Muscle of arm (tissue), 1 donor: ENCODE measurements at regions not wholly inside any gene's neighbourhood (a gene's known extent, or its start where the extent isn't known, plus 50 kb on each side); places are given as distances from the start of the nearest gene placed in this dataset.
A peak's percentile ranks its signal among the peaks of the same experiment; 100 is the strongest.

Experiments
- DNase-seq: peaks from one replicate; pipeline ENCODE4 v3.0.0-alpha.2; 2013

DNA sequence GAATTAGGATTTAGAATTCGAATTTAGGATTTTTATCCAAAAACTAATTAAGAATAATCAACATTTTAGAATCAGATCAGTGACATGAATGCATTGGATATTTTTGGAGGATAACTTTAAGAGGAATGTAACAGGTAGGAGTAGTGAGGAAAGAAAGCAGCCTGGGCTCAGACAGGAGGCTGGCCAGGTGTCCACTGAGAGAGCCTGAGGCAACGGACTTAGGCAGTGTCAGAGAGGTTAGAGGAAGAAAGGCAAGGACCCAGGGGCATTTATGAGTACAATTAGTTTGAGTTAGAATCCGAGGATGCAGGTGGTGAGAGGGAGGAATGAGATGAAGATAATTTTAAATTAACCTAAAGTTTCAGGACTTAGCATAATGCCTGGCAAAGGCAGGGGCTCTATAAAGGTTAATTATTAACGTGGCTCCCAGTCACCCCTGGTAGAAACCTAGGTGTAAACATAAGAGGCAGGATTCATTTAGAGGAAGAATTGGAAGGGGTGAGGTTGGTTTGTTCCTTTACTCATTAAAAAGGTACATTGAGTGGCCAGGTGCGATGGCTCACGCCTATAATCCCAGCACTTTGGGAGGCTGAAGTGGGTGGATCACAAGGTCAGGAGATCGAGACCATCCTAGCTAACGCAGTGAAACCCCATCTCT, 507.1 kb downstream of the TMEM182 start:
- DNase-seq, result no peak

DNA sequence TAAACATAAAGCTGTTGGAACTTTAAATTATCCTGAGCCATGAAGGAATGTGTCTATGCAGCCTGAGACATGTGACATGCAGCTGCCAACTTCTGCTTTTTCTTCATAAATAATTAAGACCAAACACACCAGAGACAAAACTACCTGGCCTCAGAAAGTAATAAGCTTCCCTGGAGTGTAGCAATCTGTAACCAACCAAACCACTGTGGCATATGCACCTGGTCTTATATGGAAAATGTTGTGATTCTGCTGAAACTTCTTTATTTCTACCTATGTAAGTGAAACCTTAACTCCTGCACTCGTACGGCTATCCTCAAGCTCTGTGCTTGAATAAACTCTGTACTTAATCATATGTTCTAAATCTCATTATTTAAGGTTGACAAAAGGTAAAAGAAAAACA, 515.0 kb downstream of the TMEM182 start:
- DNase-seq, result no peak

DNA sequence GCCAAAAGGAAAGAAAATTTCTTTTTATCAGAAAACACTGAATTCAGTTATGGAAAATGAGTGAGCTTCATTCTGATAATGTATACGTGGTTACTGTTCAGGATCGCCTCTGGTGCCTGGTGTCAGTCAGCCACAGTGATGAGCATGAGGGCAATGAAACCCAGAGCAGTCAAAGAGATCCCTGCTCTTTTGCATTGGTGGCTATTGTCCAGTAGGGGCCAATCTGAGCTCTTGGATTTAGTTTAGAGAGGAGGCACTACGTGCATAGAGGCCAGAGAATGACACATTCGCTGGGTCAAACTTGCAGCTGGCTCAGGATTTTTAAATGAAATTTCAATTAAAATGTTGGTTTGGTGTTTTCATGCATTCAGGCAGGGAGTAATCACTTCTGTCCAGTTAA, 522.9 kb downstream of the TMEM182 start:
- DNase-seq, result no peak

DNA sequence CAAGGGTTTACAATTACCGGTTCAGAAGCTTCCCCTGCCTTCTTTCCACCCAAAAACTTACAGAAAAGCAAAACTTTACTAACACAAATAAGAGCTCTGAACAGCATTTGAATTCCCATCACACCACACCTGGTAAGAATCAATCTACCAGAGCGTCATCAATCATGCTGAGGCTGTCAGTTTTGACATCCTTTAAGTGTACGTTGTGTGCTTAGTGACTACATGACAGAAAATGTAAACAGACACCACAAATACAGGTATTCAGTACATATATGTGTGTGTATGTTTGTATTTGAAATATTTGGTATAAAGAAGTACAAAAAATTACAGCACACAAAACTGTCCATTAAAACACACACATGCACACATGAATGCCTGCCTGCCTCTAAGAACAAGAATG, 523.5 kb downstream of the TMEM182 start:
- no peak for DNase-seq

DNA sequence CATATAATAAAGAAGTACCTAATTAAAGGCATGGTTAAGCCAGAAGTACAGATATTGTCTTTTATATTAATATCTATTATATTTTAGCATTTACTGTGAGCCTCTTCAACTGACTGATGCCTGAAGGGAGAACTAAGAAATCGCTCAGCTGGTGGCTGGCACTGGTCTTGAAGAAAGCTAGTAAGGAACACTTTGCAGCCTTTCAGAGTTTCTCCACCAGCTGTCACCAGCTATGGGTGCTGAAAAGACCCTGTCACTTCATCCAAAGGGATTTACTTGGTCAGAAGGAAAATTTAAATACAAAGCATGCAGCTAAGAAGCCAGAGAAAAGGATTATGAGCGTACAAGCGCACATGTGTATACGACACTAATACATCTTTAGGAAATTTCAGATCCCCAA, 525.9 kb downstream of the TMEM182 start:
- no peak for DNase-seq

DNA sequence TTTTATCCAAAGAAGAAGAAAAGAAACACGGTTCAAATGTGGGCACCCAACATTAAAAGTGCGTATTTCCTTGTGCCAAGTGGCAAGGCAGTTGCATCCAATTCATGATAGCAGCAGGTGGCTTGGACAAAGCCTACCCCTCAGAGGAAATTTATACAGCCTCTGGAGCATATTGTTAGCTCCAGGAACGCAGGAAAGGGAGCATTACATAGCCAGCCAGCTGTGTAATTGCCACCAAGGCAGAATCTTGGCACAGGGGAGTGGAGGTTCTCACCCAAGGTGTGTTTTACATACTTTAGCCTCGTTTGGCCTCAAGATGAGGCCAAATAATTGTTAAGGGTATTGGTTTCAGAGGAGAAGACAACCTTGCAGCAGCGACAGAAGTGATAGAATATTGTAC, 526.9 kb downstream of the TMEM182 start:
- no peak for DNase-seq

DNA sequence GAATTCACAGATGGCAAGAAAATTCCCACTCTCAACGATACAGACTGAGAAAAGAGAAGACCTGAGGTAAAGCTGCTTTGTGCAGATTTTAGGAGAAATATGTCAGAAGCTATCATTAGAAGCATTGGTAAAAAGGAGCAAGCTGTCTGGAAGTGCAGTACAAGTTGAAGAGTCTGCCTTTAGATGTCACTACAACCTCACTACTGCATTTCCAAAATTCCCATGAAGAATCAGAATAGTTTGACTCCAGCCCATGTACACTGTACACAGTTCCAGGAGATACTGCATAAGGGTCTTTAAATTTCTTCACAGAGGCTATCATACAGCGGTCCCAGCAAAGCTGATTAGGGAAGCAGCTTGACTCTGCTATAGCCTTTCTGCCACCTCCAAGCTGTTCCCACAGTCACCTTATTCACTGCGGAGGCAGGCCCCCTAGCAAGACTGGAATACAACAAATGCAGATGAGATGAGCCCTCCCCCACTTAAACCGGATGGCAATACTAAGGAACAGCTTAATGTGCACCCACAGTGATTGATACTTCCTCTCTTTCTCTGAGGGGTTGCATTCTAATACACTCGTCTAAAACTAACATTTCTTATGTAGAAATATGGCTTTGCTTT, 527.4 kb downstream of the TMEM182 start:
- DNase-seq, result peak; percentile 19

DNA sequence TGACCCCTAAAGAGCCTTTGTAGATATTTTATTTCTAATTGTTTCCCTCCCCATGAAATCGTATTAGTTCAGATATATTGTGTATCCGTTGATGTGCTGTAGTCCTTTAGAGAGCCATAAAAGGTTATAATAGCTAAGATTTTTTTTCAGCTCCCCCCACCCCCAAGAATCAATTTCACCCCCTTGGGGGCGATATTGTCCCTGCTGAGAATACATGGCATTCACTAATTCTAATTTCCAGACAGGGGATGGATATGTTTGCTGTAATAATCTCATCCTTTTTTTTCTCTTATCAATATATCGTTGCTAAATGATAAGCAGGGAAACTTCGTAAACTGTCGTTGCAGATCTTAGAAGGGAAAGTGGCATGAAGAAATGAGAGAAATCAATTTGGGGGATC, 530.7 kb downstream of the TMEM182 start:
- no peak for DNase-seq

DNA sequence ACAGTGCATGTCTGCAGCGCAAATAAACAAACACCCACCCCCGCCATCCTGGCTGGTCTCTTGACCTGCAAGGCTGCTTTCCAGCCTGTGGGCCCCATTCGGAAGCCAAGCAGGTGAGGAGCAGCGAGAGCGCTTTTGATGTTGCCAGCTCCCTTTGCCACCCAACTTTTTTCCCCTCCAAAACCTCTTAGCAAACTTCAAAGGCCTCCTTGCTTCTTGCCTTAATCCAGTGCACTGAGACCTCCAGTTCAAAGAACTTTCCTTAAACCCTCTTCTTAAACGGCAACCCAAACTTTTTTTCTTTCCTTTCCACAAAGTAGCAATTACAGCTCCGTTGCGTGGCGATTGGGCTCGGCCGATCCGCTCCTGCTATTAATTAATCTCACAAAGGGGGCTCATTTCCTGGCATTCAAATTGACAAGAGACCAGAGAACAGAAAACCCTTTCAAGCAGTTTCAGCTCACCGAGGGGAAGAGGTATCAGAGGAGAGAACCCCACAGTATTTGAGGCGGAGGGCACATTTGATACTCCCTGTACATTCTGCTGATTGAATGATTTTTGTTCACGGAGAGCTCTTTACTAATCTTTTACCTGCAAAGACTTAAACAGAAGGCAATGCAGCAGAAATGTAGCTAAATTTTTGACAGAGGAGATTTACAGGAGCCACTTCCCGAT, 531.4 kb downstream of the TMEM182 start:
- DNase-seq, result no peak

DNA sequence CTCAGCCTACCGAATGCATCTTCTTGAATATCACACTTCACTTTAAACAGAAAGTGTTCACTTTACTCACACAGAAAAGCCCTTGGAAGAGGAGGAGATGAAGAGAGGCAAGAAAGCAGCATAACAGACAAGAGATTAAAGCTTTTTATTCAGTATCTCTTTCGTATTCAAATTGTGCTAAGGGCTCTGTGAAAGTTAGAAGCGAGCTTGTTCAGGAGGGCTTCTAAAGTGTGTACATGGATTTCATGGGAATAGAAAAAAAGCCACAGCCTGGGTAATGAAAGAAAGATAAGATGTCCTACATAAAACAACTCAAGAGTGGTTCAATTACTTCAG, 531.9 kb downstream of the TMEM182 start:
- no peak for DNase-seq

DNA sequence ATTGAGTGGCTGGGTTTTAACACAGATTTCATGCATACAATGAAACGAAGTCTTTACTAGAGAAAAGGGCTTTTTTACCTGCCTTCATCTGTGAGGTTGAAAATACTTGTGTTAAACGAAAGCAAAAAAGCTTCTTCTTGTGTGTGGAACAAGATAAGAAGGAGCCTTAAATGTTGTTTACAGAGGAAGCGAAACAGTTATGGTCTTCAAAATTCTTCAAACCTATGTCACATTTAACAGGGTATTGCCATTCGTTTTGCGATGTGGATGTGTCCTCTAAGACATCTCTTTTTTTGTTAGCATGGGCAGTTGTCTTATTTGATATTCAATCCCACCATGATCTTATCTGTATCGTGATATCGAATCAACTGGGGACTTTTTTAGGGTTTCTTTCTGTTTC, 532.6 kb downstream of the TMEM182 start:
- no peak for DNase-seq

DNA sequence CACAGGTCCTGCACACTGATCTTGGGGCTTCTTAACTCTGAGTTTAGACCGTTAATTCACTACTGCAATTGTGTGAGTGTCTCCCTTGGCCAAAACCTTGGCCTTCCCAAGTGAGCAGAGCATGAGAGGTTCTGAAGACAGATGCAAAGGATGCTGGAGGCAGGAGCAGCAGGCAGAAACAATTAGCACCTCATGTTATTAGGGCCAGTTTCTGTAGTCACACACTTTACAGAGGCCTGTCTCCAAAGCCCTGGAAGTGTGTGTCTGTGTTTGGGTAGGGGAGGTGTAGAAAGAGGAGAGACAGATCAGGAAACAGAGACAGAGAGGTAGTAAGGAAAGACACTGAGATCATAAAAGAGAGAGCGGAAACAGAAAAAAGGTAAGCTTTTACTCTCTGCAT, 533.8 kb downstream of the TMEM182 start:
- no peak for DNase-seq

DNA sequence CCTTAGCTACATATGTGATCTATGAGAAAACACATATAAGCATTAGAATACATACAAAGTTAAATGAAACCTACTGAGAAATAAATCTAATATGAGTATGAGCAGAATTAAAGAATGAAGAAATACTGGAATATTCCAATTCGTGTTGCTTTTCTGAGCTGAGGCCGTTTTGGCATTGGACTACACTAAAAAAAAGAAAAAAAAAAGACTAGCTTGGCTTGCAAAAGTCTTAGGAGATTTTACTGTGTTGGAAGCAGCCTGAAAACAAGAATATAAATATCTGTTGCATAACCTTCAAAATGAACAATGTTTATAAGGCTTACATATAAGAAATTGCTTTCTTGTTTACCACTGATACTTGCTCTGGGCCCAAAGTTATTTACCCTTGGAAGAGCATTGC, 562.8 kb downstream of the TMEM182 start:
- DNase-seq, result peak; percentile 36

DNA sequence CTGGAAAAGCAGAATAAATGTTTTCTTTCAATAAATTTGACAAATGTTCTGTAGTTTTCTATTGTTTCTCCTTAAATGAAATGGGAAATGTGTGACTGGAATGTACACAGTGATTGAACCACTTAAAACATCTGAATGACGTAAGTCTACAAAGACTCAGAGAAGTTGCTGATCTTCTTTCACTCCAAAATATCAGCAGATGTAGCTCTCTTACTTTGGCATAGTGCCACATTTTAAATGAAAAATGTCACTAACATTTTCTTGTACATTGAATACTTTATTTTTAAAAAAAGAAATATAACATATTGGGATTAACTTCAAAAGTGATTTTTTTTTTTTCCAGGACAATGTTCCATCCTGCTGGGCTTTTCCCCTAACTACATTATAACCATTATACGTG, 565.6 kb downstream of the TMEM182 start:
- peak; percentile 12 for DNase-seq

DNA sequence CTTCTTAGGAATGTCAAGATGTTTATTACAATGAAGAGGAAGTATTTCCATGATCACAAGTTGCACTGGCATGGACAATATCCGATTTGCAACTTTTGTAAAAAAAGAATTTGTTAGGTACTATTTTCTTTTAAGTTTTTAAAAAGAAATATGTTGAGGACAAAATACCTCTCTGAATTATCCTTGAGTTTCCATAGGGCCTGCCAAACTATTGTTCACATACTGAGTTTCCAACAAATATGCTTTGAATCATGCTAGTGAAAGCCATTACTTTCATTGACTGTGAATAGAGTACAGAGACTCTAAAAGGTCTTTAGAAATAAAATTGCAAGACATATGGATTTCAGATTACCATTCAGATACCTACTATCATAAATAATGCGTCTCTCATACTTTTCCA, 566.1 kb downstream of the TMEM182 start:
- peak; percentile 57 for DNase-seq

DNA sequence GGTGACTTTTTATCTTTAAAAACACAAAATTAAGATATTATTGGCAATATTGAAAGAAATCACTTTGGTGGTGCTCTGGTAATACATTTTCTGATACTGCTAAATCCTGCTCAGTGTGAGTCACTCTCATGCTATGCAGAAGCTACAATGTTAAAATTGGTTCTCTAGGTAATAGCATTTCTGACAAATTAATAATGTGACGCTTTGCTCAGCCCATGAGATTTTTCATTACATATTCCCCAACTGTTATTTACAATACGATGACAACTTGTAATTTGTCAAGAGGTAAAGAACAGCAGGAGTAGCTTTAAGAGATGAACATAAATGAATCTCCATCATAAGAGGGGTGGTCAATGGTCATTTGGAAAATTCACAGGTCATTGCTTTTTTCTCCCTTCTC, 573.6 kb downstream of the TMEM182 start:
- DNase-seq, result no peak

DNA sequence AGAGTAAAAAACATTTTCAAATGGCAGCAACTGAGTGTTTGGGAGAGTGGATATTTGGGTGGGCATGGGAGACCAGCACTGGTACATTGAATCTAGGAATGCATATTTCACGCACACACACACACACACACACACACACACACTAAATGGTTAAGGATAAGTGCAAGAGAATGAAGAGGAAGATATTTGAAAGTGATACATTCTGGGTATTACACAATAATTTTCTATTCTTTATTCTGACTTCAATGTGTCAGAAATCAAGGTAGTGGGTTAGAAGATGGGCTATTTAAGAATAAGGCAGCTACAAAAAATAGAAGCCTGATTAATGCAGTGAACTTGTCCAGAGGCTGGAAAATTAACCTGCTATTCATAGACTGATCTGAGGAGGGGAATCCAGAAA, 577.0 kb downstream of the TMEM182 start:
- no peak for DNase-seq

DNA sequence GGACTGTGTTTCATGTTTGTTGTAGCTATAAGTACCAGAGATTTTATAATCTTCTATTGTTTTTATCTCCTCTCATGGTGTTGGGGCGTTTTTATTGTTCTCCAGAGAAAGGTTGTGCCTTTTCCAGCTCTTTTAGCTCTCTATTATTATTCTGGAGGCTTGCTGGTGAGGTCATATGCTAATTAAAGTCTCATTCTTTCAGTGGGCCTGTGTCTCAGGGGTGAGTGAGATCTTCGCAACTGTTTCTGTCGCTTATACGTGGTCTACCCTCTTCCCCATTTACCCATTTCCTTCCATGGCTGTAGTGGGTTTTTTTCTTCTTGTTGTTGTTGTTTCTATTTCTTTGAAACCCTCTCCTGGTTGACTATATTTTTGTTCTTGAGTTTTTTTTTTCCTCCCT, 584.9 kb downstream of the TMEM182 start:
- DNase-seq, result no peak

DNA sequence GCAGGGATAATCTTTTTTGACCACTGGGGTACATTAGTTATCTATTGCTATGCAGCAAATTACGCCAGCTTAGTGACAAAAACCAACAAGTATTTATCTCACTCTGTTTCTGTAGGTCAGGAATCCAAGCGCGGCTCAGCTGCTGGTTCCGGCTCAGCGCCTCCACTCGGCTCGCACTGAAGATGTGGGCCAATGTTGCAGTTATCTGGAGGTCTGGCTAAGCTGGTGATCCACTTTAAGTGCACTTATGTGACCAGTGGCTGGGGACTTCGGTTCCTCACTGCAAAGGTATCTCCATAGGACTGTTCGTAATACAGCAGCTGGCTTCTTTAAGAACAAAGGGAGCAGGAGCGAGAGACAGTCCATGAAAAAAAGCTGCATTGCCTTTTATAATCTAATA, 591.9 kb downstream of the TMEM182 start:
- no peak for DNase-seq

DNA sequence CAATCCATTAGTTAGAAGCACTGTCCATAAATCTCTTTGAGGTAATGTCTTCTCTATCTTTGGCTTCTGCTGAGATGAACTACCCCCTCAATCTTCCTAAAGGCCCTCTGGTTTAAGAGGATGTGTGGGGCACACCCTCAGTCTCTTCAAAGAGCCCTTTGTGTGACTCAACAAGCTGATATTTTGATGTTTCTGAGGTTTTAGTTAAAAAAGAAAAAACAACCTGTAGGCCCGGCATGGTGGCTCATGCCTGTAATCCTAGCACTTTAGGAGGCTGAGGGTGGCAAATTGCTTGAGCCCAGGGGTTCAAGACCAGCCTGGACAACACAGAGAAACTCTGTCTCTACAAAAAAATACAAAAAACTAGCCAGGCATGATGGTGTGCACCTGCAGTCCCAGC, 593.5 kb downstream of the TMEM182 start:
- no peak for DNase-seq

DNA sequence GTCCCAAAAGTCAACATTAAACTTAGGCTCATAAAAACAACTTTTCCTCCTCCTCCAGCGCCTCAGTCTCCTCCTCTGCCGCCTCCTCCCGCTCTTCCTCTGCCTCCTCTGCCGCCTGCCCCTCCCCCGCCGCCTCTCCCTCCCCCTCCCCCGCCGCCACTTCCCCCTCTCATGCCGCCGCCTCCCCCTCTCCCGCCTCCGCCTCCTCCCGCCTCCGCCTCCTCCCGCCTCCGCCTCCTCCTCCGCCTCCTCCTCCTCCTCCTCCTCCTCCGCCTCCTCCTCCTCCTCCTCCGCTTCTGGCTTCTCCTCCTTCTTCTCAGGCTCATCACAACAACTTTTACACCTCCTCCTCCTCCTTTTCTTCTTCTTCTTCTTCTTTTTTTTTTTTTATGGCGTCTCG, 599.9 kb downstream of the TMEM182 start:
- DNase-seq, result no peak

DNA sequence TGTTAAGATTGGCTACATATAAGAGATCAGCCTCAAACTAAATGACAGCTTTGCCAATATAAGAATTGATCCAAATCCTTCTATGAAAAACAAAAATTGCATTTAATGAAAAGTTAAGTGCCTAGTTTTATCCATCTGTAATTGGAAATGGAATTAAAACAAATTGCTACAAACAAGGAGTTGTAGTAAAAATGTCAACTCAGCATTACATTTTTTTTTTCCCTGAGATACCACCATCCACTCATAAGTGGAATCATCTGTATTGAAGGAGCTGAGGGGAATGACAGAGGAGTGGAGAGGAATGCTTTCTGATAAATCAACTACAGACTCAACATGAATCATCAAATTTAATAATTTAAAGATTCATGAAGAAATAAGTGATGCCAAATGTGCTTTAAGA, 601.8 kb downstream of the TMEM182 start:
- DNase-seq, result no peak

DNA sequence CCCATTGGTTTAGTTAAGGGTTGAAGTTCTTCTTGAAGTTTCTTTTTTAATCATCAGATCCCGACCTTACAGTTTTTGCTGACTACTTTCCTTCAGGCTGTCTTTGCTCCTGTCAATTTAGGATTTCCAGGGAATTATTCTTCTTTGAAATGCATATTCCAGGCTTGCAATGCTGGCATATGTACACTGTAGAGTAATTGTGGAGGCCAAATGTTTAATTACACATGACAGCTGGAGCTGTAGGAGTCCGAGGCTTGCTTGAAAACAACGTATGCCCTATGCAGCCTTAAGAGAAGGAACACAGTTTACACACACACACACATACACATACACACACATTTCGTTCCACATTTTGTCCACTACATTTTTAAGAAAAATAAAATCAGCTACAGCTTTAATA, 602.3 kb downstream of the TMEM182 start:
- no peak for DNase-seq

DNA sequence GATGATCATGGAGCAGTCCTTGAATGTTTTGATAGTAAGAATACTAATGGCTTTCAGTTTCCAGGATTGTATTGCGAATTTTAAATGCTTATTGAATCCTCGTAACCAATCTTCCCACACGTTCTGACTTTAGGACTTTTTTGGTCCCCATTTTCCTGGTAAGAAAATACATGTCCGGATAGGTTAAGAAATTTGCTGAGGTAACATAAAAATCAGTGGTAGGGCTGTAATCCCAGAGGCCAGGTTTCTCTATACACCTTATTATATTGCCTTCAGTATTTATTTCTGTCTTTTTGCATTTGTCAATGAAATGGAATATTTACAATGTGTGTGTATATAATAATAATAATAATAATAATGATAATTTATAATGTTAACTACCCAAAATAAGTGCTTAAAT, 603.2 kb downstream of the TMEM182 start:
- no peak for DNase-seq
